PC-9 (cell line): ENCODE measurements at regions not wholly inside any gene's neighbourhood (a gene's known extent, or its start where the extent isn't known, plus 50 kb on each side); places are given as distances from the start of the nearest gene placed in this dataset.

Experiments used
- BruUV-seq: library from RNA; stranded (reverse); fragments of 400-500 nt; replicated peaks from 2 replicates; lab custom pipeline; 2021; lab: Mats Ljungman, UMichigan
- CTCF ChIA-PET: fragments of 300-600 bp; sonication (Branson Sonifier 250); formaldehyde crosslinking; loops from one replicate; lab custom pipeline; 2022; ENCODE audit warnings: antibody characterized with exemption; lab: Charles Lee
- POLR2A ChIA-PET: fragments of 300-600 bp; sonication (Branson Sonifier 250); formaldehyde crosslinking; loops from one replicate; lab custom pipeline; 2022; ENCODE audit warnings: antibody characterized with exemption; ENCODE audit not compliant: unreplicated experiment; lab: Charles Lee
- DNase-seq, 2 experiments: peaks; one replicate each; pipeline versions ENCODE4 v3.0.0 to v3.0.0-alpha.2; 2015 to 2022; ENCODE audit warnings: mixed read lengths in 1 of 2
- H2AFZ ChIP-seq: fragments of 200-600 bp; sonication (generic); 2 replicates; pipeline ENCODE4 v1.8.1; 2017; ENCODE audit warnings: antibody characterized with exemption
- H3F3A ChIP-seq: fragments of 200-600 bp; sonication (generic); 2 replicates; pipeline ENCODE4 v1.8.1; 2017; ENCODE audit warnings: antibody characterized with exemption, mild to moderate bottlenecking, low read depth; ENCODE audit not compliant: insufficient read depth
- H3K27ac ChIP-seq: fragments of 200-600 bp; sonication (generic); 2 replicates; pipeline ENCODE4 v1.6.1; 2016; ENCODE audit warnings: mixed run types
- H3K27me3 ChIP-seq: fragments of 200-600 bp; sonication (generic); 2 replicates; pipeline ENCODE4 v1.6.1; 2016; ENCODE audit warnings: low read depth, mixed run types; ENCODE audit not compliant: insufficient read depth
- H3K36me3 ChIP-seq: fragments of 200-600 bp; sonication (generic); 2 replicates; pipeline ENCODE4 v1.6.1; 2016; ENCODE audit warnings: low read depth, mixed run types
- H3K4me1 ChIP-seq: fragments of 200-600 bp; sonication (generic); replicated peaks from 2 replicates; pipeline ENCODE4 v1.6.1; 2016; ENCODE audit warnings: mixed run types; ENCODE audit not compliant: insufficient read depth
- H3K4me2 ChIP-seq: fragments of 200-600 bp; sonication (generic); 2 replicates; pipeline ENCODE4 v1.6.1; 2017; ENCODE audit warnings: mixed run types
- H3K4me3 ChIP-seq: fragments of 200-600 bp; sonication (generic); 2 replicates; pipeline ENCODE4 v1.6.1; 2016; ENCODE audit warnings: mixed run types
- H3K79me2 ChIP-seq: fragments of 200-600 bp; sonication (generic); 2 replicates; pipeline ENCODE4 v1.6.1; 2017; ENCODE audit warnings: low read depth, mixed run types
- H3K9me2 ChIP-seq: fragments of 200-600 bp; sonication (generic); 2 replicates; pipeline ENCODE4 v1.8.1; 2017; ENCODE audit warnings: mild to moderate bottlenecking; ENCODE audit not compliant: insufficient read depth
- H3K9me3 ChIP-seq: fragments of 200-600 bp; sonication (generic); 2 replicates; pipeline ENCODE4 v1.8.1; 2016; ENCODE audit warnings: low read depth; ENCODE audit not compliant: insufficient read depth
- H4K20me1 ChIP-seq: fragments of 200-600 bp; sonication (generic); 2 replicates; pipeline ENCODE4 v1.8.1; 2017; ENCODE audit not compliant: insufficient read depth
- EZH2 ChIP-seq: fragments of 200-600 bp; sonication (generic); IDR thresholded peaks from 2 replicates; pipeline ENCODE4 v1.8.0; 2017; ENCODE audit warnings: antibody characterized with exemption, low read depth
- intact Hi-C: fragments of 100-400 bp; cut with micrococcal nuclease; formaldehyde crosslinking; loops from one replicate; pipeline ENCODE4 v1.10.0; 2022; ENCODE audit not compliant: unreplicated experiment
- TF ChIP-seq, protein P1 (sequence below): fragments of 200-600 bp; sonication (generic); conservative IDR thresholded peaks from 2 replicates; pipeline ENCODE4 v1.6.1; 2017; ENCODE audit warnings: mixed run types, antibody characterized with exemption, mild to moderate bottlenecking, moderate library complexity

DNA sequence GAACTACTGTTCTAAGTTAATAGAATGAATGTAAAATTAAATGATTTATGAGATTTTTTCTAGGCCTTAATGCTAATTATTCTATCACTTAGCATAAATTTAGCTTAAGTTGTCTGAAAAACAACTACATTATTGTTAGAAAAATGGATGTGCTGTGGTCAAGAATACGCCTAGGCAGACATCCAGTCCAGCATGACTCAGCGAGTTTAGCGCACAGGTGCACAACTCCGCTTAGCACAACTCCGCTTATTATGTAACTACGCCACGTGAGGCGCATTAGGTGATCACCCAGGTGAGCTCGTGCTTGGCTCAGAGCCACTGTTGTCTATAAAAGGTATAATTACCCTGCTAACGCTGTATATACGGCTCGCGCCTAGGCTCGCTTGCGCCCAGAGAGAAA is 1043.6 kb upstream of the ADGRL4 start:
- H2AFZ ChIP-seq, result no peak overlapping the region
- intact Hi-C loops, result no loop called here
- no peak overlapping the region for H3K27ac ChIP-seq
- no peak for DNase-seq
- no peaks in the 10 kb centered on the region for H3K27me3 ChIP-seq
- no peaks in the 10 kb centered on the region for H3K4me1 ChIP-seq
- no peaks in the 10 kb centered on the region for H4K20me1 ChIP-seq
- H3K4me2 ChIP-seq, result no peak overlapping the region
- TF ChIP-seq, protein P1, sequence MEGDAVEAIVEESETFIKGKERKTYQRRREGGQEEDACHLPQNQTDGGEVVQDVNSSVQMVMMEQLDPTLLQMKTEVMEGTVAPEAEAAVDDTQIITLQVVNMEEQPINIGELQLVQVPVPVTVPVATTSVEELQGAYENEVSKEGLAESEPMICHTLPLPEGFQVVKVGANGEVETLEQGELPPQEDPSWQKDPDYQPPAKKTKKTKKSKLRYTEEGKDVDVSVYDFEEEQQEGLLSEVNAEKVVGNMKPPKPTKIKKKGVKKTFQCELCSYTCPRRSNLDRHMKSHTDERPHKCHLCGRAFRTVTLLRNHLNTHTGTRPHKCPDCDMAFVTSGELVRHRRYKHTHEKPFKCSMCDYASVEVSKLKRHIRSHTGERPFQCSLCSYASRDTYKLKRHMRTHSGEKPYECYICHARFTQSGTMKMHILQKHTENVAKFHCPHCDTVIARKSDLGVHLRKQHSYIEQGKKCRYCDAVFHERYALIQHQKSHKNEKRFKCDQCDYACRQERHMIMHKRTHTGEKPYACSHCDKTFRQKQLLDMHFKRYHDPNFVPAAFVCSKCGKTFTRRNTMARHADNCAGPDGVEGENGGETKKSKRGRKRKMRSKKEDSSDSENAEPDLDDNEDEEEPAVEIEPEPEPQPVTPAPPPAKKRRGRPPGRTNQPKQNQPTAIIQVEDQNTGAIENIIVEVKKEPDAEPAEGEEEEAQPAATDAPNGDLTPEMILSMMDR, result no peak
- no peak for TF ChIP-seq EZH2
- H3F3A ChIP-seq, result no peaks in the 10 kb centered on the region
- peaks cover 6% of the 10 kb centered on the region; the same call in 1 of the 2 replicates for H3K9me2 ChIP-seq
- H3K9me3 ChIP-seq, result peaks cover 6% of the 10 kb centered on the region
- no peaks in the 10 kb centered on the region for H3K36me3 ChIP-seq
- BruUV-seq, result no TSS peak
- H3K79me2 ChIP-seq, result no peaks in the 10 kb centered on the region
- CTCF ChIA-PET, result no interaction called here
- no peak overlapping the region for H3K4me3 ChIP-seq
- POLR2A ChIA-PET, result no interaction called here

DNA sequence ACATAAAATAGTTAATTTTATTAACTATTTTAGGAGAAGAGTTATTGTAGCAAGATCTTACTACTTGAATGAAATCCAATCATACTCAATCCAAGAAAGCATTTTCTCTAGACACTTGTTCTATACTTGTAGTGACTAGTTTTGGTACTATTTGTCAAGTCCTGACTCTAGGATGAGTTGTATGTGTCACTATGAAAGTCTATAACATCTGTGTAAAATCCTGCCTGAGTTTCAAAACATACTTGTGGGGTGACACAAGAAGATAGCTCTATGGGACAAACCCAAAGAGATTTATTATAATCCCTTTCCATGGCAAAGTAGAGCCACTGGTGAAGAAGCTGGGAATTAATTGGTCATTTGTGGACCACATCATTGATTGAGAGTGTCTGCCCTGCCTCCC is 1042.2 kb upstream of the ADGRL4 start:
- Histone ChIP-seq H2AFZ (no peak overlapping the region), H3K27me3 (no peaks in the 10 kb centered on the region), H3K4me1 (no peaks in the 10 kb centered on the region), H3K79me2 (no peaks in the 10 kb centered on the region), H3K36me3 (no peaks in the 10 kb centered on the region), H3K4me2 (no peak overlapping the region), H3F3A (no peaks in the 10 kb centered on the region), H3K9me2 (no peaks in the 10 kb centered on the region), H3K9me3 (peaks cover under 1% of the 10 kb centered on the region), H4K20me1 (no peaks in the 10 kb centered on the region), H3K27ac (no peak overlapping the region), H3K4me3 (no peak overlapping the region)
- ChIA-PET CTCF (no interaction called here), POLR2A (no interaction called here)
- no peak for DNase-seq
- intact Hi-C loops, result no loop called here
- TF ChIP-seq, protein P1, result no peak
- TF ChIP-seq EZH2, result no peak
- no TSS peak for BruUV-seq

DNA sequence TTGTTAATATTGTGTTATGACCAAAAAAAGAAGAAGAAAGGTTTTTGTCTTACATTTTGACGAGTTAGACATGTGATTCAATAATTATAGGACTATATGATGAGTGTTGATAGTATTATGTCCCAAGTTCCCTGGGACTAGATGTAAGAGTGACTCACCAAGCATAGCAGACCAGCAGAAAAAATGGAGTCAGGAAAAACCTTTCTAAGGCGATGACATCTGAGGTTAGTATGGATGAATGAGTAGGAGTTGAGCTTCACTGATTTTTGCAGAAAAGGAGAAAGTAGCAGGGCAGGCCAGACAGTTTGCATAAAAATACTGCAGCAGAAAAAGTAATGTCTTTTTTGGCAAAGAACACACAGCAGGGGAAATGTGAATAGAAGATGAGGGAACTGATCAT is 1041.3 kb upstream of the ADGRL4 start:
- H3K4me3 ChIP-seq, result no peak overlapping the region
- no peak overlapping the region for H3K27ac ChIP-seq
- CTCF ChIA-PET, result no interaction called here
- no peaks in the 10 kb centered on the region for H3K27me3 ChIP-seq
- H3K79me2 ChIP-seq, result no peaks in the 10 kb centered on the region
- no peaks in the 10 kb centered on the region for H3K9me3 ChIP-seq
- no peaks in the 10 kb centered on the region for H3K9me2 ChIP-seq
- POLR2A ChIA-PET, result no interaction called here
- no TSS peak for BruUV-seq
- H2AFZ ChIP-seq, result no peak overlapping the region
- DNase-seq, result no peak
- no peaks in the 10 kb centered on the region for H3F3A ChIP-seq
- H4K20me1 ChIP-seq, result no peaks in the 10 kb centered on the region
- intact Hi-C loops, result no loop called here
- no peaks in the 10 kb centered on the region for H3K4me1 ChIP-seq
- no peaks in the 10 kb centered on the region for H3K36me3 ChIP-seq
- H3K4me2 ChIP-seq, result no peak overlapping the region
- TF ChIP-seq, protein P1, result no peak
- TF ChIP-seq EZH2, result no peak
